Keratinocyte (primary cell): ENCODE measurements at regions not wholly inside any gene's neighbourhood (a gene's known extent, or its start where the extent isn't known, plus 50 kb on each side); places are given as distances from the start of the nearest gene placed in this dataset.

Source experiments
- DNase-seq: peaks from one replicate; pipeline ENCODE4 v3.0.0-alpha.2; 2011; ENCODE audit warnings: low read depth, missing footprints, low spot score
- FAIRE-seq: peaks from 2 replicates; lab custom pipeline; 2011; peaks lifted over from hg19 to GRCh38; lab: Jason Lieb, UNC
- H2AFZ ChIP-seq: 2 replicates; pipeline ENCODE4 v1.6.0; 2012; ENCODE audit warnings: low read length, control low read depth, inconsistent platforms; ENCODE audit not compliant: control insufficient read depth
- H3K27ac ChIP-seq: 2 replicates; pipeline ENCODE4 v1.5.1; 2011; ENCODE audit warnings: low read length; ENCODE audit not compliant: control insufficient read depth, insufficient read depth
- H3K27me3 ChIP-seq: 3 replicates; pipeline ENCODE4 v1.6.0; 2011; ENCODE audit warnings: low read length; ENCODE audit not compliant: control insufficient read depth, insufficient read depth; ENCODE audit errors: extremely low read depth
- H3K36me3 ChIP-seq, 2 experiments: 2 replicates in 1 of 2; 3 replicates in 1 of 2; pipeline ENCODE4 v1.5.1; 2011; ENCODE audit warnings: low read length in 2 of 2, mild to moderate bottlenecking in 1 of 2; ENCODE audit not compliant: control insufficient read depth in 2 of 2, insufficient read depth in 2 of 2; ENCODE audit errors: extremely low read depth in 1 of 2
- H3K4me1 ChIP-seq: 3 replicates; pipeline ENCODE4 v1.5.1; 2011; ENCODE audit warnings: low read length; ENCODE audit not compliant: control insufficient read depth, insufficient read depth; ENCODE audit errors: extremely low read depth
- H3K4me2 ChIP-seq: 3 replicates; pipeline ENCODE4 v1.6.0; 2011; ENCODE audit warnings: low read depth, low read length; ENCODE audit not compliant: control insufficient read depth, insufficient read depth; ENCODE audit errors: extremely low read depth
- H3K4me3 ChIP-seq, 3 experiments: fragments of 200-600 bp in 1 of 3; sonication (generic) in 1 of 3; 2 replicates in 2 of 3; 3 replicates in 1 of 3; pipeline ENCODE4 v1.5.1; 2011 to 2016; ENCODE audit warnings: low read length in 3 of 3, mild to moderate bottlenecking in 3 of 3, control low read depth in 2 of 3, inconsistent platforms in 1 of 3, low read depth in 1 of 3, mixed read lengths in 1 of 3, mixed run types in 1 of 3, moderate library complexity in 1 of 3; ENCODE audit not compliant: control insufficient read depth in 2 of 3, insufficient read depth in 2 of 3; ENCODE audit errors: extremely low read depth in 1 of 3
- H3K79me2 ChIP-seq: 2 replicates; pipeline ENCODE4 v1.6.0; 2012; ENCODE audit warnings: low read length; ENCODE audit not compliant: control insufficient read depth, insufficient read depth
- H3K9ac ChIP-seq: 3 replicates; pipeline ENCODE4 v1.6.0; 2011; ENCODE audit warnings: low read length; ENCODE audit not compliant: control insufficient read depth, insufficient read depth; ENCODE audit errors: extremely low read depth
- H3K9me1 ChIP-seq: 3 replicates; pipeline ENCODE4 v1.6.0; 2011; ENCODE audit warnings: low read length; ENCODE audit not compliant: control insufficient read depth, insufficient read depth; ENCODE audit errors: extremely low read depth
- H3K9me3 ChIP-seq: 2 replicates; pipeline ENCODE4 v1.5.1; 2012; ENCODE audit warnings: low read depth, low read length; ENCODE audit not compliant: control insufficient read depth
- H4K20me1 ChIP-seq: 3 replicates; pipeline ENCODE4 v1.6.0; 2011; ENCODE audit warnings: low read length; ENCODE audit not compliant: control insufficient read depth, insufficient read depth; ENCODE audit errors: extremely low read depth
- EZH2 ChIP-seq: IDR thresholded peaks from one replicate; pipeline ENCODE4 v1.6.1; 2012; ENCODE audit warnings: inconsistent platforms, mild to moderate bottlenecking, low read length, moderate library complexity
- dilution Hi-C: fragments of 300-500 bp; cut with MboI; formaldehyde crosslinking; loops from one replicate; pipeline ENCODE4 v1.7.0; 2020; ENCODE audit warnings: low sequenced_read_pairs; ENCODE audit not compliant: extremely low pct_ligation_motif_present
- TF ChIP-seq, protein P1 (sequence below), 3 experiments: IDR thresholded peaks in 1 of 3; conservative IDR thresholded peaks in 1 of 3; optimal IDR thresholded peaks in 1 of 3; 2 replicates in 2 of 3; 3 replicates in 1 of 3; pipeline versions ENCODE3 to v1.5.1; 2011; ENCODE audit warnings: low read length in 3 of 3, mild to moderate bottlenecking in 3 of 3, moderate library complexity in 2 of 3, control low read depth in 1 of 3, inconsistent platforms in 1 of 3; ENCODE audit not compliant: insufficient read depth in 2 of 3; ENCODE audit errors: extremely low read depth in 1 of 3

DNA sequence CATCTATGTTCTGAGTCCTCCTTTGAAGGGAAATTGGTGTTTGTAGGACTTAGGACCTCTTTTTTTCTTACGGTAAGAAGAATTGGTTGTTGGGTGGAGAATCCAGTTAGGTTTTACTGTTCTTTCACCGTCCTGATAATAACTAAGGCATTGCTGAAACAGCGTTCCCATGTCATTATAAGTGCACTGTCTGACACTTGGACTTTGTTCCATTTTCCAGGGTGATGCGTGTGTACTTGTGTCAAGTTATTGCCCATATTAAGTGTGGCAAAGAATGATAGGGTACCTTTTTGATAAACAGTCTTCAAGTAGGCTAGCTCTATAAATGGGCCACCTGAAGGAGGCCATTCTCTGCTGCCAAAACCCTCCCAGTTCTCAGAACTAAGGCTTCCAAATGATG lies 119.7 kb downstream of the AASDH start:
- no peak overlapping the region for H3K27ac ChIP-seq
- H3K79me2 ChIP-seq: no peaks in the 10 kb centered on the region
- no peaks in the 10 kb centered on the region for H3K4me1 ChIP-seq
- no peak overlapping the region for H3K4me2 ChIP-seq
- no peaks in the 10 kb centered on the region for H3K9me1 ChIP-seq
- TF ChIP-seq, protein P1, sequence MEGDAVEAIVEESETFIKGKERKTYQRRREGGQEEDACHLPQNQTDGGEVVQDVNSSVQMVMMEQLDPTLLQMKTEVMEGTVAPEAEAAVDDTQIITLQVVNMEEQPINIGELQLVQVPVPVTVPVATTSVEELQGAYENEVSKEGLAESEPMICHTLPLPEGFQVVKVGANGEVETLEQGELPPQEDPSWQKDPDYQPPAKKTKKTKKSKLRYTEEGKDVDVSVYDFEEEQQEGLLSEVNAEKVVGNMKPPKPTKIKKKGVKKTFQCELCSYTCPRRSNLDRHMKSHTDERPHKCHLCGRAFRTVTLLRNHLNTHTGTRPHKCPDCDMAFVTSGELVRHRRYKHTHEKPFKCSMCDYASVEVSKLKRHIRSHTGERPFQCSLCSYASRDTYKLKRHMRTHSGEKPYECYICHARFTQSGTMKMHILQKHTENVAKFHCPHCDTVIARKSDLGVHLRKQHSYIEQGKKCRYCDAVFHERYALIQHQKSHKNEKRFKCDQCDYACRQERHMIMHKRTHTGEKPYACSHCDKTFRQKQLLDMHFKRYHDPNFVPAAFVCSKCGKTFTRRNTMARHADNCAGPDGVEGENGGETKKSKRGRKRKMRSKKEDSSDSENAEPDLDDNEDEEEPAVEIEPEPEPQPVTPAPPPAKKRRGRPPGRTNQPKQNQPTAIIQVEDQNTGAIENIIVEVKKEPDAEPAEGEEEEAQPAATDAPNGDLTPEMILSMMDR (optimal IDR thresholded peaks at IDR 0.05 in 1 of 3, IDR thresholded peaks at IDR 0.05 in 1 of 3, conservative IDR thresholded peaks at IDR 0.05 in 1 of 3; ENCODE audit: extremely low read depth in 1 of 3, insufficient read depth in 2 of 3, low read length in 3 of 3): no peak
- no peak for TF ChIP-seq EZH2
- no peaks in the 10 kb centered on the region for H4K20me1 ChIP-seq
- no peaks in the 10 kb centered on the region for H3K36me3 ChIP-seq
- no peak overlapping the region for H3K4me3 ChIP-seq
- no peak overlapping the region for H2AFZ ChIP-seq
- DNase-seq: no peak
- H3K9ac ChIP-seq: no peak overlapping the region
- H3K9me3 ChIP-seq: no peaks in the 10 kb centered on the region
- no peak for FAIRE-seq
- no peaks in the 10 kb centered on the region for H3K27me3 ChIP-seq
- dilution Hi-C loops: no loop called here

DNA sequence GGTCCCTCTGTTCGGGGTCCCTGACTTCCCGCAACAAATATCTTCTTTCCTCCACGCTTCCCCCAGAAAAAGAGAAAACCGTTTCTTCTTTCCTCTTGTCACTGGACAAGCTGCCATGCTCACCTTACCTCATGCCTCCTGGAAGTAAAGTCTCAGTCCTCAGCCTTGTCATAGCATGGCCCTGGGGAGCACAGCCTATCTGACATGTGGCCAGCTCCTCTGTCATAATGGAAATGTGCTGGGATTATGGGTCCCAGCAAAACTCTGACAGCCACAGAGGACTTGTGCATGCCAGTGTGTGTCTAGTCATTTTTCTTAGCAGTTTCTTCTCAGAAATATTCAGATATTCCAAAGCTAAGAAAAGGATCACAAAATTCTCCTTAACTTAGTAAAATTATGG lies 122.4 kb downstream of the AASDH start:
- FAIRE-seq: no peak
- H3K9me3 ChIP-seq: no peaks in the 10 kb centered on the region
- TF ChIP-seq, protein P1 (optimal IDR thresholded peaks at IDR 0.05 in 1 of 3, IDR thresholded peaks at IDR 0.05 in 1 of 3, conservative IDR thresholded peaks at IDR 0.05 in 1 of 3; ENCODE audit: extremely low read depth in 1 of 3, insufficient read depth in 2 of 3, low read length in 3 of 3): no peak

More for the DNA sequence above, 122.4 kb downstream of the AASDH start:
- no peaks in the 10 kb centered on the region for H3K9me1 ChIP-seq
- no peak overlapping the region for H3K4me2 ChIP-seq
- dilution Hi-C loops: no loop called here
- H3K4me3 ChIP-seq: no peak overlapping the region
- no peaks in the 10 kb centered on the region for H3K79me2 ChIP-seq
- no peak overlapping the region for H3K9ac ChIP-seq
- H3K27ac ChIP-seq: no peak overlapping the region
- no peaks in the 10 kb centered on the region for H4K20me1 ChIP-seq
- H3K27me3 ChIP-seq: no peaks in the 10 kb centered on the region
- no peak for DNase-seq
- no peaks in the 10 kb centered on the region for H3K36me3 ChIP-seq
- no peak overlapping the region for H2AFZ ChIP-seq
- H3K4me1 ChIP-seq: no peaks in the 10 kb centered on the region
